ENCODE measurements at regions not wholly inside any gene's neighbourhood (a gene's known extent, or its start where the extent isn't known, plus 50 kb on each side); places are given as distances from the start of the nearest gene placed in this dataset.

DNA sequence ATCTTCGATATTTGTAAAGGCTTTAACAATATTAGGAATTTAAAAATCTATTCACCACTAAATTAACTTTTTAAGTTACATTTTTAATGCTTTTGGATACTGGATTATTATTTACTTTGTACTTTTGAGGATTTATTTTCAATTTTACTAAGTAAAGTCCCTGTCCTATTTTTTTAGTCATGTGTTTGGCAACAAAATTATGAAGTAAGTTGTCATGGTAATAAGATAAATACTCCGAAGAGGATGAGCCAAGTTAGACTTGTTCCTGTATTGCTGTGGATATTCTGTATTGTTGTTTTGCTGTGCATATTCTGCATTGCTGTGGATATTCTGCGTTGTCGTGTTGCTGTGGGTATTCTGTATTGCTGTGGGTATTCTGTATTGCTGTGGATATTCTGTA is 210.1 kb downstream of the MTRR start:
- WGBS (ENCODE audit: missing lambda C conversion rate) = 9% methylated on average over 4 of the region's 4 CpGs
- no peaks in the 10 kb centered on the region for H3K9me3 ChIP-seq
- no peak overlapping the region for H3K4me3 ChIP-seq
- no peak for ATAC-seq
- ChIA-PET CTCF (no interaction called here), POLR2A (no interaction called here)
- H3K27ac ChIP-seq = no peak overlapping the region
- no peak for FAIRE-seq
- TF ChIP-seq HEYL (CRISPR knock-in tag; IDR thresholded peaks at IDR 0.05) (no peak), RAD21 (conservative IDR thresholded peaks at IDR 0.05 in 1 of 2, IDR thresholded peaks at IDR 0.05 in 1 of 2) (no peak)
- no peak overlapping the region for H3K4me2 ChIP-seq
- DNase-seq (ENCODE audit: low read depth in 1 of 2, low spot score in 1 of 2) = no peak
- no peaks in the 10 kb centered on the region for H3K4me1 ChIP-seq

DNA sequence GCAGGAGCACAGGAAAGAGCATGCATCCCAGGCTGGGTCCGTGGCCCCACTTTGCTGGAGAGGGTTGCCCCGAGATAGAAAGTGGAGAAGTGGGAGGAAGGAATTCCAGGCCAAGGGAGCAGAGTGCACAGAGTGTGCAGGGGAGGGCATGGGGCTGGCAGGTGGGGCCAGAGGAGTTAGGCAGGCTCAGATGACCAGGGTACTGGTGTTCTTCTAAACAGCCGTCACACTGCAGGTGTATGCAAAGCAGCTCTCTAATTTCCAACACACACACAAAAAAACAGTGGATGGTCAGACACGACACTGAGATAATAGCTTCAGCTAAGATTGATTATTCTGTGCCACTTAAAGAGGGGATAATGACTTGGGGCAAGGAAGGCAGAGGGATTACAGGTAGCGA is 212.2 kb downstream of the MTRR start:
- no peak for FAIRE-seq
- no peak for TF ChIP-seq MAZ (IDR thresholded peaks at IDR 0.05; ENCODE audit: borderline replicate concordance, low read depth, low read length)
- TF ChIP-seq, protein P1, sequence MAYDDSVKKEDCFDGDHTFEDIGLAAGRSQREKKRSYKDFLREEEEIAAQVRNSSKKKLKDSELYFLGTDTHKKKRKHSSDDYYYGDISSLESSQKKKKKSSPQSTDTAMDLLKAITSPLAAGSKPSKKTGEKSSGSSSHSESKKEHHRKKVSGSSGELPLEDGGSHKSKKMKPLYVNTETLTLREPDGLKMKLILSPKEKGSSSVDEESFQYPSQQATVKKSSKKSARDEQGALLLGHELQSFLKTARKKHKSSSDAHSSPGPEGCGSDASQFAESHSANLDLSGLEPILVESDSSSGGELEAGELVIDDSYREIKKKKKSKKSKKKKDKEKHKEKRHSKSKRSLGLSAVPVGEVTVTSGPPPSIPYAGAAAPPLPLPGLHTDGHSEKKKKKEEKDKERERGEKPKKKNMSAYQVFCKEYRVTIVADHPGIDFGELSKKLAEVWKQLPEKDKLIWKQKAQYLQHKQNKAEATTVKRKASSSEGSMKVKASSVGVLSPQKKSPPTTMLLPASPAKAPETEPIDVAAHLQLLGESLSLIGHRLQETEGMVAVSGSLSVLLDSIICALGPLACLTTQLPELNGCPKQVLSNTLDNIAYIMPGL (CRISPR knock-in tag; IDR thresholded peaks at IDR 0.05; ENCODE audit: borderline replicate concordance) = no peak
- no peak for TF ChIP-seq NR3C1 (IDR thresholded peaks at IDR 0.05)
- TF ChIP-seq JUN (IDR thresholded peaks at IDR 0.05) = no peak
- TF ChIP-seq SMC3 (IDR thresholded peaks at IDR 0.05) = no peak
- TF ChIP-seq FOSB (CRISPR knock-in tag; IDR thresholded peaks at IDR 0.05) = no peak
- TF ChIP-seq ZFP36 (IDR thresholded peaks at IDR 0.05; ENCODE audit: borderline replicate concordance, partially characterized antibody) = no peak
- TF ChIP-seq FOSL2 (IDR thresholded peaks at IDR 0.05) = no peak
- no peak for TF ChIP-seq FOSL2 (CRISPR knock-in tag; IDR thresholded peaks at IDR 0.05)
- TF ChIP-seq ZNF302 (CRISPR knock-in tag; IDR thresholded peaks at IDR 0.05) = no peak
- Histone ChIP-seq H3K4me3 (no peak overlapping the region), H3K4me2 (no peak overlapping the region), H3K4me1 (no peaks in the 10 kb centered on the region), H3K9me3 (no peaks in the 10 kb centered on the region), H3K27ac (no peak overlapping the region)
- DNase-seq (ENCODE audit: low read depth in 1 of 2, low spot score in 1 of 2) = no peak
- 2% methylated on average over 5 of the region's 5 CpGs for WGBS (ENCODE audit: missing lambda C conversion rate)
- POLR2A ChIA-PET = no interaction called here
- ATAC-seq = no peak
- CTCF ChIA-PET = no interaction called here

DNA sequence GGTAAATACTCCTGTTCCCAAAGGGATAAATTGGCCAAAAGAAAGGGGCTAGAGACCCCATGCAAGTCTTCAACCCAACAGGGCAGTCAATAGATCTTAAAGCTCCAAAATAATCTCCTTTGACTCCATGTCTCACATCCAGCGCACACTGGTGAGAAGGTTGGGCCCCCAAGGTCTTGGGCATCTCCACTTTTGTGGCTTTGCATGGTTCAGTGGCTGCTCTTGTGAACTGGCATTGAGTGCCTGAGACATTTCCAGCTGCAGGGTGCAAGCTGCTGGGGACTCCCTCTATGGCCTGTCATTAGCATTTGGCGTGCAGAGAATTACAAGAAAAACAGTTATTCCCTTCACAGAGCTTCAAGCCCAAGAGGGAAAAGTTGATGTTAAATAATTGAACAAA is 224.7 kb downstream of the MTRR start:
- no peak overlapping the region for H3K4me2 ChIP-seq
- H3K9me3 ChIP-seq = no peaks in the 10 kb centered on the region
- ChIA-PET POLR2A (no interaction called here), CTCF (interaction anchor here (1.0 kb wide), 1 partner anchor 302 kb away, joined by 3 read pairs; no protein-coding TSS in a partner anchor)
- no peak overlapping the region for H3K27ac ChIP-seq
- DNase-seq (ENCODE audit: low read depth in 1 of 2, low spot score in 1 of 2) = no peak
- 5% methylated on average over 2 of the region's 2 CpGs for WGBS (ENCODE audit: missing lambda C conversion rate)
- ATAC-seq = no peak
- H3K4me3 ChIP-seq = no peak overlapping the region
- TF ChIP-seq NR3C1 (IDR thresholded peaks at IDR 0.05) (no peak), FOSB (CRISPR knock-in tag; IDR thresholded peaks at IDR 0.05) (no peak), PHF8 (IDR thresholded peaks at IDR 0.05; ENCODE audit: borderline replicate concordance, low read depth) (no peak), MAZ (IDR thresholded peaks at IDR 0.05; ENCODE audit: borderline replicate concordance, low read depth, low read length) (no peak)
- TF ChIP-seq, protein P2, sequence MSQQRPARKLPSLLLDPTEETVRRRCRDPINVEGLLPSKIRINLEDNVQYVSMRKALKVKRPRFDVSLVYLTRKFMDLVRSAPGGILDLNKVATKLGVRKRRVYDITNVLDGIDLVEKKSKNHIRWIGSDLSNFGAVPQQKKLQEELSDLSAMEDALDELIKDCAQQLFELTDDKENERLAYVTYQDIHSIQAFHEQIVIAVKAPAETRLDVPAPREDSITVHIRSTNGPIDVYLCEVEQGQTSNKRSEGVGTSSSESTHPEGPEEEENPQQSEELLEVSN (IDR thresholded peaks at IDR 0.05; ENCODE audit: borderline replicate concordance, low read depth) = no peak
- no peak for FAIRE-seq
- no peaks in the 10 kb centered on the region for H3K4me1 ChIP-seq

DNA sequence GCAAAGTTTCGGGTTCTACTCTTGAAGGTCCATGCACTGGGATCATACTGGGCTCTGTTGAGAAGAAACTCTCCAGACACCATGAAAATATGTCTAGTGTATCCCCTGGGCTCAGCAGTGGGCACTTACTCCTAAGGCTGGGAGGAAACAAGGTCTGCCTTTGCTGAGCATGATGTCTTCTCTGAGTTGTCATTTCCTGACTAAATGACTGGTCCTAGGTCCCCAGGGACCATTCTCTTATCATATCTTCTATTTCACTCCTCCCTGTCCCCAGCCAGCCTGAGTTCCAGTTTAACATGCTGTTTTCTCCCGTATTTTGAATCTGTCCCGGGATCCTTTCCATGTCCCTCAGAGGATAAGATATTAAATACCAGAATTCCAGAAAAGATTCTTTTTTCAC is 225.4 kb downstream of the MTRR start:
- CTCF ChIA-PET = interaction anchor here (1.0 kb wide), 1 partner anchor 301 kb away, joined by 3 read pairs; no protein-coding TSS in a partner anchor
- H3K4me1 ChIP-seq = no peaks in the 10 kb centered on the region

More for the DNA sequence above, 225.4 kb downstream of the MTRR start:
- H3K27ac ChIP-seq = no peak overlapping the region
- H3K4me2 ChIP-seq = no peak overlapping the region
- DNase-seq (ENCODE audit: low read depth in 1 of 2, low spot score in 1 of 2) (no peak), ATAC-seq (no peak), FAIRE-seq (no peak)
- POLR2A ChIA-PET = no interaction called here
- WGBS (ENCODE audit: missing lambda C conversion rate) = 0% methylated on average over 3 of the region's 3 CpGs
- no peak overlapping the region for H3K4me3 ChIP-seq
- TF ChIP-seq, protein P3, sequence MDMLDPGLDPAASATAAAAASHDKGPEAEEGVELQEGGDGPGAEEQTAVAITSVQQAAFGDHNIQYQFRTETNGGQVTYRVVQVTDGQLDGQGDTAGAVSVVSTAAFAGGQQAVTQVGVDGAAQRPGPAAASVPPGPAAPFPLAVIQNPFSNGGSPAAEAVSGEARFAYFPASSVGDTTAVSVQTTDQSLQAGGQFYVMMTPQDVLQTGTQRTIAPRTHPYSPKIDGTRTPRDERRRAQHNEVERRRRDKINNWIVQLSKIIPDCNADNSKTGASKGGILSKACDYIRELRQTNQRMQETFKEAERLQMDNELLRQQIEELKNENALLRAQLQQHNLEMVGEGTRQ (IDR thresholded peaks at IDR 0.05) = no peak
- no peak for TF ChIP-seq EHMT2 (IDR thresholded peaks at IDR 0.05; ENCODE audit: low read depth)
- no peak for TF ChIP-seq POLR2AphosphoS2 (conservative IDR thresholded peaks at IDR 0.05; ENCODE audit: low read length)
- TF ChIP-seq KDM5A (IDR thresholded peaks at IDR 0.05) = no peak
- TF ChIP-seq HOXB5 (CRISPR knock-in tag; IDR thresholded peaks at IDR 0.05) = no peak
- no peak for TF ChIP-seq RFX5 (IDR thresholded peaks at IDR 0.05)
- no peak for TF ChIP-seq CBX2 (IDR thresholded peaks at IDR 0.05; ENCODE audit: borderline replicate concordance, low read depth)
- TF ChIP-seq, protein P4, sequence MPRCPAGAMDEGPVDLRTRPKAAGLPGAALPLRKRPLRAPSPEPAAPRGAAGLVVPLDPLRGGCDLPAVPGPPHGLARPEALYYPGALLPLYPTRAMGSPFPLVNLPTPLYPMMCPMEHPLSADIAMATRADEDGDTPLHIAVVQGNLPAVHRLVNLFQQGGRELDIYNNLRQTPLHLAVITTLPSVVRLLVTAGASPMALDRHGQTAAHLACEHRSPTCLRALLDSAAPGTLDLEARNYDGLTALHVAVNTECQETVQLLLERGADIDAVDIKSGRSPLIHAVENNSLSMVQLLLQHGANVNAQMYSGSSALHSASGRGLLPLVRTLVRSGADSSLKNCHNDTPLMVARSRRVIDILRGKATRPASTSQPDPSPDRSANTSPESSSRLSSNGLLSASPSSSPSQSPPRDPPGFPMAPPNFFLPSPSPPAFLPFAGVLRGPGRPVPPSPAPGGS (IDR thresholded peaks at IDR 0.05) = no peak
- TF ChIP-seq SREBF2 (IDR thresholded peaks at IDR 0.05) = no peak
- TF ChIP-seq ZSCAN20 (CRISPR knock-in tag; IDR thresholded peaks at IDR 0.05) = no peak
- no peaks in the 10 kb centered on the region for H3K9me3 ChIP-seq
